Fibroblast of lung (primary cell): ENCODE measurements at regions not wholly inside any gene's neighbourhood (a gene's known extent, or its start where the extent isn't known, plus 50 kb on each side); places are given as distances from the start of the nearest gene placed in this dataset.

Source experiments
- CTCF ChIP-seq, 2 donors: IDR thresholded peaks in 1 of 2; conservative IDR thresholded peaks in 1 of 2; 1 replicate in 1 of 2; 2 replicates in 1 of 2; pipeline ENCODE4 v1.5.1; 2011 to 2012; ENCODE audit warnings: low read length in 2 of 2, control low read depth in 1 of 2, inconsistent platforms in 1 of 2, low read depth in 1 of 2, mild to moderate bottlenecking in 1 of 2
- EZH2 ChIP-seq: IDR thresholded peaks from 2 replicates; pipeline ENCODE4 v1.5.1; 2012; ENCODE audit warnings: low read length, control low read depth, mild to moderate bottlenecking; ENCODE audit errors: missing control alignments

DNA sequence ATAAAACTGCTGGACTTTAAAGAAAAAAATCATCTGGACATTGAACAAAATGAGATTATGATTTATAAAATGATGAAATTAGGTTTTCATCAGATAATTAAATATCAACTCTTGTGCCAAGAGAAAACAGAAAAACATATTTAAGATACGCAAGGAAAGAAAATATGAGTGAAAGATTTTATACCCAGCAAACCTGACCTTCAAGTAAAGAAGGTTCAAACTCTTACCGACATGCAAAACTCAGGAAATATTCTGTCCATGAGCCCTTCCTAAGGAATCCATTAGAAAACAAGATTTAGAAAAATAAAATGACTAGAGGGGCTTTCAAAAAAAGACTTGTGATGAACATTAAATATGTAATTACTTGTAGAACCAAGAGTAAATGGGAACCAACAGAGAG is 257.2 kb upstream of the ARID1B start:
- no peak for TF ChIP-seq CTCF (conservative IDR thresholded peaks at IDR 0.05 in 1 of 2, IDR thresholded peaks at IDR 0.05 in 1 of 2; ENCODE audit: low read depth in 1 of 2, low read length in 2 of 2)
- TF ChIP-seq EZH2, result no peak
